ENCODE measurements at regions not wholly inside any gene's neighbourhood (a gene's known extent, or its start where the extent isn't known, plus 50 kb on each side); places are given as distances from the start of the nearest gene placed in this dataset.

DNA sequence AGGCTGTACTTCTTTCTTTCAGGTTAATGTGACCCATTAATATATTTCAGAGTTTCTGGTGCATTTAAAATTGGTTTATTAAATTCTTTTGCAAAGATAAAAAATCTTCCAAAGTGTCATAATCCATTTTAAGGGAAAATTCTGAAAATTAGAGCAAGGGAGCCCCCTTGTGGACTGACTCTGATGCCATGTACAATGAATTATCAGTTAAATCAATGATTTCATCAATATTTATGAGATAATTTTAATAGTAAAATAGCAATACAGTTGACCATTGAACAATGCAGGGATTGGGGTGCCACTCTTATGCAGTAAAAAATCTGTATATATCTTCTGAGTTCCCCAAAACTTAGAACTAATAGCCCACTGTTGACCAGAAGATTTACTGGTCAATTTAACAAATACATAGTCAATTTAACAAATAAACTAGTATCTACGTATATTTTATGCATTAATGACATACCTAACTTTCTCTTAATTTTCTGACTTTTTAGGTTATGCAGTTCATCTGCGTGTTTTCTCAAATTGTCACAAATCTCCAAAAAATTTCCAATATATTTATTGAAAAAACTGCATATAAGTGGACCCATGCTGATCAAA is 479.1 kb upstream of the MIR17HG start:
- Mint-ChIP-seq H3K4me1 (peaks cover 5% of the 10 kb centered on the region), H3K9me3 (no peaks in the 10 kb centered on the region), H3K27me3 (ENCODE audit: low read depth, poor library complexity) (no peaks in the 10 kb centered on the region), H3K4me3 (no peak overlapping the region), H3K36me3 (ENCODE audit: low read depth) (no peaks in the 10 kb centered on the region), H3K27ac (no peak overlapping the region)
- DNase-seq = peak; percentile 31
- TF ChIP-seq, protein P1, sequence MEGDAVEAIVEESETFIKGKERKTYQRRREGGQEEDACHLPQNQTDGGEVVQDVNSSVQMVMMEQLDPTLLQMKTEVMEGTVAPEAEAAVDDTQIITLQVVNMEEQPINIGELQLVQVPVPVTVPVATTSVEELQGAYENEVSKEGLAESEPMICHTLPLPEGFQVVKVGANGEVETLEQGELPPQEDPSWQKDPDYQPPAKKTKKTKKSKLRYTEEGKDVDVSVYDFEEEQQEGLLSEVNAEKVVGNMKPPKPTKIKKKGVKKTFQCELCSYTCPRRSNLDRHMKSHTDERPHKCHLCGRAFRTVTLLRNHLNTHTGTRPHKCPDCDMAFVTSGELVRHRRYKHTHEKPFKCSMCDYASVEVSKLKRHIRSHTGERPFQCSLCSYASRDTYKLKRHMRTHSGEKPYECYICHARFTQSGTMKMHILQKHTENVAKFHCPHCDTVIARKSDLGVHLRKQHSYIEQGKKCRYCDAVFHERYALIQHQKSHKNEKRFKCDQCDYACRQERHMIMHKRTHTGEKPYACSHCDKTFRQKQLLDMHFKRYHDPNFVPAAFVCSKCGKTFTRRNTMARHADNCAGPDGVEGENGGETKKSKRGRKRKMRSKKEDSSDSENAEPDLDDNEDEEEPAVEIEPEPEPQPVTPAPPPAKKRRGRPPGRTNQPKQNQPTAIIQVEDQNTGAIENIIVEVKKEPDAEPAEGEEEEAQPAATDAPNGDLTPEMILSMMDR (IDR thresholded peaks at IDR 0.05) = peak; percentile 75

DNA sequence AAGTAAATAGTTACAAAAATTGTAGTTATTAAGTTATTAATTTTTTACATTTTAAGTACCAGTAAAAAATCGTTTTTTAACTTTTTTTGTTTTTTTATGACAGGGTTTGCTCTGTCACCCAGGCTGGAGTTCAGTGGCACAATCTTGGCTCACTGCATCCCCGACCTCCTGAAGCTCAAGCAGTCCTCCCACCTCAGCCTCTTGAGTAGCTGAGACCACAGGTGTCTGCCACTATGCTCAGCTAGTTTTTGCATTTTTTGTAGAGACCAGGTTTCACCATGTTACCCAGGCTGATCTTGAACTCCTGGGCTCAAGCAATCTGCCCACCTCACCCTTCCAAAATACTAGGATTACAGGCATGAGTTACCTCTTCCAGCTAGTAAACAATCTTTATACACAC is 477.9 kb upstream of the MIR17HG start:
- no peak overlapping the region for H3K4me3 Mint-ChIP-seq
- no peak for DNase-seq
- H3K36me3 Mint-ChIP-seq (ENCODE audit: low read depth) = no peaks in the 10 kb centered on the region
- peaks cover 5% of the 10 kb centered on the region for H3K4me1 Mint-ChIP-seq
- H3K27ac Mint-ChIP-seq = no peak overlapping the region
- H3K27me3 Mint-ChIP-seq (ENCODE audit: low read depth, poor library complexity) = no peaks in the 10 kb centered on the region
- H3K9me3 Mint-ChIP-seq = no peaks in the 10 kb centered on the region
- TF ChIP-seq, protein P1 (IDR thresholded peaks at IDR 0.05) = no peak

DNA sequence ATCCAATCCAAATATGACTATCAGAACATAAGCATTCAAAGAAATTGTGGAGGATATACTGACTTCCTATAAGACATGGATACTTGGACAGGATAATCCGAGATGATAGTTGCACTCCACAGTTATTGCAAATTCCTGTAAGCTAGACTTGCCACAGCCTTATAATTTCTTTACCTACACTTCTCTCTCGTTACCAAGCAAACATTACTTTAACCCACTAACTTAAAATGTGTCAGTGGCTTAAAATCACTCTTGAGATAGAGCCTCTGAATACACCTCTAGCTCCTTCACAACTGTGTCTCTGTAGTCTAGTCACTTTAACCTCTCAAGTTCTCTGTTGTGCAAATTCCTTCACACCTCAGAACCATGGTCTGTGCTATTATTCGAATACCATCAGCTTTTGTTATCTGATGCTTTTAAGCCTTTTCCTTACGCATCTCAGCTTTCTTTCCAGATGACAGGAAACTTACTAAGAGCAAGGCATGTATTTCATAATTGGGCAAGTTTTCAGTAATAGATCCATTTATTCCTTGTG is 474.9 kb upstream of the MIR17HG start:
- TF ChIP-seq, protein P1 (IDR thresholded peaks at IDR 0.05) = no peak
- H3K27me3 Mint-ChIP-seq (ENCODE audit: low read depth, poor library complexity) = no peaks in the 10 kb centered on the region
- no peak overlapping the region for H3K4me3 Mint-ChIP-seq
- peaks cover under 1% of the 10 kb centered on the region for H3K4me1 Mint-ChIP-seq
- no peaks in the 10 kb centered on the region for H3K9me3 Mint-ChIP-seq
- no peak for DNase-seq
- H3K27ac Mint-ChIP-seq = no peak overlapping the region
- H3K36me3 Mint-ChIP-seq (ENCODE audit: low read depth) = no peaks in the 10 kb centered on the region

DNA sequence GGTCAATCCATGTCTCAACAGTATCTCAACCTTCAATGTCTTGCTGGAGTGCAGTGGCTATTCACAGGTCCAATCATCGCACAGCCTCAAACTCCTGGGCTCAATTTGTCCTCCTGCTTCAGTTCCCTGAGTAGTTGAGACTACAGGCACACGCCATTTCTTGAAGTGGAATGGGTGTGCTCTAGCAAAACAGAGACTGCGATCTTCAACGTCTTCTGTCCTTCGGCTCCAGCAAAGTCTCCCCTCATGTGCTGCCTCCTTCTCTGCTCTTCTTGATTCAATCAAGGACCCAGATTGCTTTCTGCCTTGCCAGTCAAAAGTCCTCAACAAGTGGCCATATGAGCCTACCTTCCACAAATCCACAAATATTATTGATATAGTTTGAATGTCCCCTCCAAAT is 466.7 kb upstream of the MIR17HG start:
- Mint-ChIP-seq H3K4me3 (no peak overlapping the region), H3K9me3 (no peaks in the 10 kb centered on the region), H3K27ac (no peak overlapping the region), H3K27me3 (ENCODE audit: low read depth, poor library complexity) (peaks cover 7% of the 10 kb centered on the region), H3K4me1 (no peaks in the 10 kb centered on the region), H3K36me3 (ENCODE audit: low read depth) (no peaks in the 10 kb centered on the region)
- DNase-seq = no peak
- TF ChIP-seq, protein P1 (IDR thresholded peaks at IDR 0.05) = no peak

DNA sequence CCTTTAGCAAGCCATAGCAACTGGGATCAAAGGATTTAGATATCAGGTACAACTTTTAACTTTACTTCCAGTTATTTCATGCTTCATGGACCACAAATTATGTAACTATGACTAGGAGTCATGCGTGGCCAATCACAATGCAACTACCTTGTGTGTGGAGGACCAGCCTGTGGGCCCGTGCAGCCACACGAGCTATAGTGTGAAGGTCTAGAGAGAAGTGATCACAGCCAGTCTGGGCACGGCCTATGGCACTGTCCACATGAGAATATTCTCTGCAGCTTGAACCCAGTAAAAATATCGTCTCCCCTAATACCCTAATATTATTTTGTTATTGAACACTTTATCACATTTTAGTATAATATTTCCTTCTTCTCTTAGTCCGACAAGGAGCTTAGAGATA is 464.9 kb upstream of the MIR17HG start:
- TF ChIP-seq, protein P1 (IDR thresholded peaks at IDR 0.05) = no peak
- Mint-ChIP-seq H3K4me1 (no peaks in the 10 kb centered on the region), H3K36me3 (ENCODE audit: low read depth) (no peaks in the 10 kb centered on the region), H3K9me3 (no peaks in the 10 kb centered on the region), H3K27ac (no peak overlapping the region), H3K4me3 (no peak overlapping the region), H3K27me3 (ENCODE audit: low read depth, poor library complexity) (peaks cover 7% of the 10 kb centered on the region)
- no peak for DNase-seq

DNA sequence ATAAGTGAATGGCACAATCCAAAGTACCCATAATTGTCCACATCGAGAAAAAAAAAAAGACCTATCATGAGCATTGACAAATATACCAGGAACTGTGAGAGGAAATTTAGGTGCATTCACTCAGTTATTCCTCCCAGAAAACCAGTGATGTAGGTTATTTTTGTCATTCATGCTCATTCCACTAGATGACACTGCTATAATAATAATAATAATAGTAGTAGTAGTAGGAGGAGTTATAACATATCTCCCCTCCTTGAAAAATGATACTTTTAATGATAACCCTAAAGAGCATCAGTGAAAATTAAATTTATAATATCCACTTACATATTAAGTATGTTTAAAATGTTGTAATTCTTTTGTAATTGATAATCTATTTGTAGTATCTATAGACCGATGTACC is 463.9 kb upstream of the MIR17HG start:
- Mint-ChIP-seq H3K4me3 (no peak overlapping the region), H3K27me3 (ENCODE audit: low read depth, poor library complexity) (peaks cover 7% of the 10 kb centered on the region), H3K27ac (no peak overlapping the region), H3K36me3 (ENCODE audit: low read depth) (no peaks in the 10 kb centered on the region), H3K4me1 (no peaks in the 10 kb centered on the region), H3K9me3 (no peaks in the 10 kb centered on the region)
- TF ChIP-seq, protein P1 (IDR thresholded peaks at IDR 0.05) = no peak
- DNase-seq = no peak
